ENCODE measurements at regions not wholly inside any gene's neighbourhood (a gene's known extent, or its start where the extent isn't known, plus 50 kb on each side); places are given as distances from the start of the nearest gene placed in this dataset.

- CTCF ChIA-PET: no interaction called here
- intact Hi-C loops (cut with DNase I, micrococcal nuclease): no loop called here
- no peak overlapping the region for H3K4me3 ChIP-seq (ENCODE audit: low read length)
Observed at GRCh38 chr18:10074728-10075127, 160.9 kb downstream of the VAPA start.

GRCh38 chr18:10076502-10077030 is 162.8 kb downstream of the VAPA start:
- Mint-ChIP-seq H3K27ac (no peak overlapping the region), H3K9me3 (no peaks in the 10 kb centered on the region), H3K4me1 (ENCODE audit: low read depth) (peaks cover 11% of the 10 kb centered on the region), H3K27me3 (no peaks in the 10 kb centered on the region), H3K4me3 (no peak overlapping the region), H3K36me3 (ENCODE audit: low read depth) (no peaks in the 10 kb centered on the region)
- Histone ChIP-seq H3K36me3 (ENCODE audit: insufficient read depth, low read length) (no peaks in the 10 kb centered on the region), H3K27me3 (ENCODE audit: control insufficient read depth in 1 of 2, insufficient read depth in 2 of 2, low read length in 2 of 2) (no peaks in the 10 kb centered on the region), H3K27ac (ENCODE audit: low read depth in 1 of 2, low read length in 2 of 2) (no peak overlapping the region), H3K4me1 (ENCODE audit: insufficient read depth, low read length) (no peaks in the 10 kb centered on the region), H3K4me3 (ENCODE audit: low read length) (no peak overlapping the region), H3K9me3 (ENCODE audit: control insufficient read depth in 1 of 2, insufficient read depth in 1 of 2, low read length in 2 of 2) (peaks cover 0 to 6% of the 10 kb centered on the region in 2 experiments)
- ATAC-seq (ENCODE audit: poor library complexity): no peak
- no peak for DNase-seq
- ChIA-PET POLR2A (no interaction called here), CTCF (no interaction called here)
- intact Hi-C loops (cut with DNase I, micrococcal nuclease): no loop called here
- TF ChIP-seq CTCF (IDR thresholded peaks at IDR 0.05): no peak

More at GRCh38 chr18:10074728-10075127, 160.9 kb downstream of the VAPA start:
- Mint-ChIP-seq H3K9me3 (no peaks in the 10 kb centered on the region), H3K4me1 (ENCODE audit: low read depth) (peaks cover 11% of the 10 kb centered on the region), H3K36me3 (ENCODE audit: low read depth) (no peaks in the 10 kb centered on the region), H3K27ac (no peak overlapping the region), H3K27me3 (no peaks in the 10 kb centered on the region), H3K4me3 (no peak overlapping the region)
- Histone ChIP-seq H3K4me1 (ENCODE audit: insufficient read depth, low read length) (no peaks in the 10 kb centered on the region), H3K27me3 (ENCODE audit: control insufficient read depth in 1 of 2, insufficient read depth in 2 of 2, low read length in 2 of 2) (no peaks in the 10 kb centered on the region), H3K27ac (ENCODE audit: low read depth in 1 of 2, low read length in 2 of 2) (no peak overlapping the region), H3K36me3 (ENCODE audit: insufficient read depth, low read length) (no peaks in the 10 kb centered on the region), H3K9me3 (ENCODE audit: control insufficient read depth in 1 of 2, insufficient read depth in 1 of 2, low read length in 2 of 2) (no peaks in the 10 kb centered on the region)
- ATAC-seq (ENCODE audit: poor library complexity) (no peak), DNase-seq (no peak)
- TF ChIP-seq CTCF (IDR thresholded peaks at IDR 0.05): no peak
- POLR2A ChIA-PET: no interaction called here

GRCh38 chr18:10077986-10078385 is 164.2 kb downstream of the VAPA start:
- H3K4me1 Mint-ChIP-seq (ENCODE audit: low read depth): peaks cover 11% of the 10 kb centered on the region
- TF ChIP-seq CTCF (IDR thresholded peaks at IDR 0.05): no peak

More at GRCh38 chr18:10077986-10078385, 164.2 kb downstream of the VAPA start:
- Histone ChIP-seq H3K27ac (ENCODE audit: low read depth in 1 of 2, low read length in 2 of 2) (no peak overlapping the region), H3K4me3 (ENCODE audit: low read length) (no peak overlapping the region), H3K36me3 (ENCODE audit: insufficient read depth, low read length) (no peaks in the 10 kb centered on the region), H3K4me1 (ENCODE audit: insufficient read depth, low read length) (no peaks in the 10 kb centered on the region), H3K27me3 (ENCODE audit: control insufficient read depth in 1 of 2, insufficient read depth in 2 of 2, low read length in 2 of 2) (no peaks in the 10 kb centered on the region), H3K9me3 (ENCODE audit: control insufficient read depth in 1 of 2, insufficient read depth in 1 of 2, low read length in 2 of 2) (peaks cover 5 to 6% of the 10 kb centered on the region in 2 experiments)
- intact Hi-C loops (cut with DNase I, micrococcal nuclease): no loop called here
- Mint-ChIP-seq H3K36me3 (ENCODE audit: low read depth) (no peaks in the 10 kb centered on the region), H3K4me3 (no peak overlapping the region), H3K27me3 (no peaks in the 10 kb centered on the region), H3K9me3 (peaks cover 6% of the 10 kb centered on the region), H3K27ac (no peak overlapping the region)
- ChIA-PET CTCF (no interaction called here), POLR2A (no interaction called here)
- DNase-seq (no peak), ATAC-seq (ENCODE audit: poor library complexity) (no peak)
